HG02678 (cell line): ENCODE measurements at regions not wholly inside any gene's neighbourhood (a gene's known extent, or its start where the extent isn't known, plus 50 kb on each side); places are given as distances from the start of the nearest gene placed in this dataset.

ENCODE experiments used
- ATAC-seq: cut with Tn5 transposase; IDR thresholded peaks from one replicate; pipeline ENCODE4 v1.9.1; 2021; ENCODE audit warnings: mild to moderate bottlenecking, moderate library complexity; ENCODE audit not compliant: unreplicated experiment

- ATAC-seq = no peak
Observed at GRCh38 chr5:68953875-68954617, 139.8 kb upstream of the SLC30A5 start.

GRCh38 chr5:68954618-68954910 is 139.2 kb upstream of the SLC30A5 start:
- ATAC-seq = no peak

- no peak for ATAC-seq
Observed at GRCh38 chr5:68957591-68957990, 136.2 kb upstream of the SLC30A5 start.

- ATAC-seq = no peak
Observed at GRCh38 chr5:68958428-68958827, 135.4 kb upstream of the SLC30A5 start.

GRCh38 chr5:68960456-68960855 is 133.4 kb upstream of the SLC30A5 start:
- no peak for ATAC-seq

- no peak for ATAC-seq
Observed at GRCh38 chr5:68960961-68961360, 132.9 kb upstream of the SLC30A5 start.

- ATAC-seq = no peak
Observed at GRCh38 chr5:68961762-68962161, 132.1 kb upstream of the SLC30A5 start.

GRCh38 chr5:68962757-68963484 is 130.9 kb upstream of the SLC30A5 start:
- ATAC-seq = no peak

GRCh38 chr5:68964679-68965078 is 129.1 kb upstream of the SLC30A5 start:
- no peak for ATAC-seq

- ATAC-seq = no peak
Observed at GRCh38 chr5:68965926-68966325, 127.9 kb upstream of the SLC30A5 start.

- no peak for ATAC-seq
Observed at GRCh38 chr5:68966596-68966995, 127.2 kb upstream of the SLC30A5 start.

GRCh38 chr5:68968429-68968828 is 125.4 kb upstream of the SLC30A5 start:
- ATAC-seq = no peak

GRCh38 chr5:68970617-68971016 is 123.2 kb upstream of the SLC30A5 start:
- no peak for ATAC-seq

- ATAC-seq = no peak
Observed at GRCh38 chr5:68973696-68974095, 120.1 kb upstream of the SLC30A5 start.

- ATAC-seq = no peak
Observed at GRCh38 chr5:68983043-68983442, 110.8 kb upstream of the SLC30A5 start.

- ATAC-seq = no peak
Observed at GRCh38 chr5:68983959-68984358, 109.9 kb upstream of the SLC30A5 start.

GRCh38 chr5:68991279-68992084 is 102.3 kb upstream of the SLC30A5 start:
- ATAC-seq = no peak

GRCh38 chr5:68994645-68995044 is 99.2 kb upstream of the SLC30A5 start:
- no peak for ATAC-seq

GRCh38 chr5:68995845-68996545 is 97.8 kb upstream of the SLC30A5 start:
- no peak for ATAC-seq

- ATAC-seq = no peak
Observed at GRCh38 chr5:68999181-68999580, 94.6 kb upstream of the SLC30A5 start.

GRCh38 chr5:69000216-69000919 is 93.4 kb upstream of the SLC30A5 start:
- ATAC-seq = no peak
